Esophagus squamous epithelium (tissue), 5 donors: ENCODE measurements at regions not wholly inside any gene's neighbourhood (a gene's known extent, or its start where the extent isn't known, plus 50 kb on each side); places are given as distances from the start of the nearest gene placed in this dataset.

Experiments
- DNase-seq: peaks from one replicate; lab custom pipeline; 2025; lab: John Stamatoyannopoulos, UW
- H3K27ac ChIP-seq, 4 donors: fragments of 200-600 bp; sonication (generic); one replicate each; pipeline ENCODE4 v1.5.1; 2016 to 2019; ENCODE audit warnings: mild to moderate bottlenecking in 1 of 4
- H3K27me3 ChIP-seq, 4 donors: fragments of 200-600 bp; sonication (generic); 1 replicate in 3 of 4; 2 replicates in 1 of 4; pipeline versions ENCODE4 v1.5.1 to v1.6.0; 2017 to 2021; ENCODE audit warnings: antibody characterized with exemption in 1 of 4
- H3K36me3 ChIP-seq, 3 donors: fragments of 200-600 bp; sonication (generic); one replicate each; pipeline ENCODE4 v1.5.1; 2016 to 2019
- H3K4me1 ChIP-seq, 3 donors: fragments of 200-600 bp; sonication (generic); one replicate each; pipeline ENCODE4 v1.5.1; 2017 to 2019
- H3K4me3 ChIP-seq, 4 donors: fragments of 200-600 bp; sonication (generic); 1 replicate in 3 of 4; 2 replicates in 1 of 4; pipeline ENCODE4 v1.5.1; 2016 to 2019; ENCODE audit warnings: mild to moderate bottlenecking in 2 of 4, moderate library complexity in 1 of 4
- H3K9me3 ChIP-seq, 3 donors: fragments of 200-600 bp; sonication (generic); one replicate each; pipeline ENCODE4 v1.5.1; 2016 to 2019
- POLR2A ChIP-seq, 4 donors: fragments of 450-650 bp; IDR thresholded peaks; one replicate each; pipeline ENCODE4 v1.6.1; 2017; ENCODE audit warnings: antibody characterized with exemption in 4 of 4, mild to moderate bottlenecking in 4 of 4, moderate library complexity in 3 of 4
- WGBS, 2 donors: methylation state at CpG; one replicate each; pipeline ENCODE4 v1.1.5; 2018; 5-methylcytosine and 5-hydroxymethylcytosine counted together
- intact Hi-C: fragments of 100-400 bp; cut with DNase I; formaldehyde crosslinking; loops from one replicate; pipeline ENCODE4 v1.15.0; 2022
- TF ChIP-seq, protein P1 (sequence below), 6 experiments: fragments of 450-650 bp in 4 of 6; fragments of 200-600 bp in 2 of 6; sonication (generic) in 2 of 6; IDR thresholded peaks; one replicate each; pipeline ENCODE4 v1.5.1; 2016 to 2019; ENCODE audit warnings: antibody characterized with exemption in 6 of 6, mild to moderate bottlenecking in 4 of 6, moderate library complexity in 4 of 6
- donor health status: DM: yes; HTN: yes; CAD: no.

DNA sequence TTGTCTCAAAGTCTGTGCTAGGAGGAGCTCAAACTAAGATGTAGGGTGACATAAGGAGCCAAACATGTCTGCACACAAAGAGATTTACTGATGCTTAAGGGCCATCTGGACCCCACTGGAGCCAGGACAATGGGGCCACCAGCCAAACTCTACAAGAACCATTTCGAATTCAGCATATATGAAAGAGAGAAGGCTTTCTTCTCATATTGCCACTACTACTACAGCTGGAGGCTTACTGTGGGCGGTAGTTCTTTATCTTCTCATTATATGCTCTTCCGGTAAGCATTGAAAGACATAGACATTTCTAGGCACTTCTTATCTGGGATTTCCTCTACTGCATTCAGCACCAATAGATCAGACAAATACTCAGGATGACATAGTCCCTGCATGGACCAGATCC lies 404.4 kb upstream of the PROK2 start:
- H3K36me3 ChIP-seq: no peaks in the 10 kb centered on the region
- peaks cover 0 to 8% (median 4%) of the 10 kb centered on the region in 3 donors for H3K4me1 ChIP-seq
- TF ChIP-seq, protein P1, sequence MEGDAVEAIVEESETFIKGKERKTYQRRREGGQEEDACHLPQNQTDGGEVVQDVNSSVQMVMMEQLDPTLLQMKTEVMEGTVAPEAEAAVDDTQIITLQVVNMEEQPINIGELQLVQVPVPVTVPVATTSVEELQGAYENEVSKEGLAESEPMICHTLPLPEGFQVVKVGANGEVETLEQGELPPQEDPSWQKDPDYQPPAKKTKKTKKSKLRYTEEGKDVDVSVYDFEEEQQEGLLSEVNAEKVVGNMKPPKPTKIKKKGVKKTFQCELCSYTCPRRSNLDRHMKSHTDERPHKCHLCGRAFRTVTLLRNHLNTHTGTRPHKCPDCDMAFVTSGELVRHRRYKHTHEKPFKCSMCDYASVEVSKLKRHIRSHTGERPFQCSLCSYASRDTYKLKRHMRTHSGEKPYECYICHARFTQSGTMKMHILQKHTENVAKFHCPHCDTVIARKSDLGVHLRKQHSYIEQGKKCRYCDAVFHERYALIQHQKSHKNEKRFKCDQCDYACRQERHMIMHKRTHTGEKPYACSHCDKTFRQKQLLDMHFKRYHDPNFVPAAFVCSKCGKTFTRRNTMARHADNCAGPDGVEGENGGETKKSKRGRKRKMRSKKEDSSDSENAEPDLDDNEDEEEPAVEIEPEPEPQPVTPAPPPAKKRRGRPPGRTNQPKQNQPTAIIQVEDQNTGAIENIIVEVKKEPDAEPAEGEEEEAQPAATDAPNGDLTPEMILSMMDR (IDR thresholded peaks at IDR 0.05): no peak
- no peak for TF ChIP-seq POLR2A (IDR thresholded peaks at IDR 0.05)
- 83 to 90% methylated on average over 3 of the region's 3 CpGs for WGBS, 2 donors
- peaks cover 0 to 7% (median 0%) of the 10 kb centered on the region in 3 donors for H3K9me3 ChIP-seq
- H3K4me3 ChIP-seq: no peak overlapping the region
- intact Hi-C loops: no loop called here
- DNase-seq: no peak
- H3K27me3 ChIP-seq: no peaks in the 10 kb centered on the region
- no peak overlapping the region for H3K27ac ChIP-seq

DNA sequence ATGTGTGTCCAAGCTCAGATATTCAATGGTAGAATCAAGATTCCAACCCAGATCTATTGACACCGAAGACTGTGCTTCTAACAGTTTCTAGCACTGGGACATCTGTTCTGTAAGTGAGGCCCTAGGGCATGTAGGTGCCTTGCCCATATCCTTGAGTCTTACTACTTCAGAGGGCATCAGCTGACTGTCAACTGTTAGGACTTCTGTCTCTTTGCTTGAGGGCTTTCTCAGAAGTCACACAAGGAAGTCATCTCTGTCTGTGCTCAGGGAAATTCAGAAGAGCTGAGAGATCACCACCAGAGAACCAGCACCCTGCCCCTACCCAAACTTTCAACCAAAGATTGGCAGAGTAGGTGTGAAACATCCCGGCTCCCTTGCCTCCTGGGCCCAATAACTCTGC lies 403.6 kb upstream of the PROK2 start:
- intact Hi-C loops: no loop called here
- no peak for TF ChIP-seq POLR2A (IDR thresholded peaks at IDR 0.05)
- TF ChIP-seq, protein P1 (IDR thresholded peaks at IDR 0.05): no peak
- 90 to 95% methylated on average over 2 of the region's 2 CpGs for WGBS, 2 donors
- Histone ChIP-seq H3K27ac (no peak overlapping the region), H3K27me3 (no peaks in the 10 kb centered on the region), H3K4me3 (no peak overlapping the region), H3K4me1 (peaks cover 0 to 8% (median 4%) of the 10 kb centered on the region in 3 donors), H3K9me3 (peaks cover 0 to 7% (median 0%) of the 10 kb centered on the region in 3 donors), H3K36me3 (no peaks in the 10 kb centered on the region)
- no peak for DNase-seq

DNA sequence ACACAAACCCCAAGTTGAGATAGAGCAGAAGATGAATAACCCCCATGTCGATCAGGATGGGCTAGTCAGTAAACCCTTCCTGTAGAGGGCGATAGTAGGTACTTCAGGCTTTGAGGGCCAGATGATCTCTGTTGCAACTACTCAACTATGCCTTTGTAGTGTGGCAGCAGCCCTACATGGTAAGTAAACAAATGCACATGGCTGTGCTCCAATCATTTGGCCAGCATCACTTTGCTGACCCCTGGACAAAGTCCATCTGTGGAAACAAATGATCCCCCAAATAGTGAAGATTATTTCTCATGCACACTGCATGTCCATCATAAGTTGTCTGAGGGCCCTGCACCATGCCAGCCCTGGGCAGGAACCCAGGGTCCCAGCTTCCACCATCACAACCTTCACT lies 402.2 kb upstream of the PROK2 start:
- H3K4me3 ChIP-seq: no peak overlapping the region
- DNase-seq: no peak
- WGBS, 2 donors: 71 to 88% methylated on average over 2 of the region's 2 CpGs

DNA sequence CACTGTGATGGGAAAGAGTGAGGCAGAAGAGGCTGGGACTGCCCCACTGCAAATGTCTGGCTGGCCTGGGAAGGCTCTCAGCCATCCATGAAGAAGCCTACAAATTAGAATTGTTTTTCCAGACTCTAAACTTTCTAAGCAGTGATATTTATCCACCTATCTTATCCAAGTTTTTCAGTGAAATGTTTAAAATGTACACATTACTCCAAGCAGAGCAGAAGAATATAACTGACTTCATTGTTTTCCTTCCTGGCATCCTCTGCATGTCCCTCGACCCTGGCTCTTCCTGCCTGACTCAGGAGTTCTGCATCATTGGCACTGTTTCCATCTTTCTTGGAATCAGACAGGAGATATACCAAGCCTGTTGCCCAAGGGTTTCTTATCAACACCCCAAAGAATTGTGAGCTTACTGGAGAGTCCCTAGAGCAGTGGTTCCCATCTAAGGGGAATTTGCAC lies 401.5 kb upstream of the PROK2 start:
- Histone ChIP-seq H3K4me3 (no peak overlapping the region), H3K4me1 (peaks cover 0 to 8% (median 4%) of the 10 kb centered on the region in 3 donors), H3K9me3 (no peaks in the 10 kb centered on the region), H3K27me3 (no peaks in the 10 kb centered on the region), H3K36me3 (no peaks in the 10 kb centered on the region), H3K27ac (no peak overlapping the region)
- intact Hi-C loops: no loop called here
- WGBS, 2 donors: 0 to 8% methylated on average over 1 of the region's 1 CpG
- TF ChIP-seq, protein P1 (IDR thresholded peaks at IDR 0.05): no peak
- TF ChIP-seq POLR2A (IDR thresholded peaks at IDR 0.05): no peak
- no peak for DNase-seq

More for the DNA sequence above, 402.2 kb upstream of the PROK2 start:
- H3K9me3 ChIP-seq: peaks cover 0 to under 1% (median 0%) of the 10 kb centered on the region in 3 donors
- H3K27me3 ChIP-seq: no peaks in the 10 kb centered on the region
- H3K4me1 ChIP-seq: peaks cover 0 to 8% (median 4%) of the 10 kb centered on the region in 3 donors
- TF ChIP-seq, protein P1 (IDR thresholded peaks at IDR 0.05): no peak
- no peak for TF ChIP-seq POLR2A (IDR thresholded peaks at IDR 0.05)
- no peak overlapping the region for H3K27ac ChIP-seq
- H3K36me3 ChIP-seq: no peaks in the 10 kb centered on the region
- intact Hi-C loops: no loop called here

DNA sequence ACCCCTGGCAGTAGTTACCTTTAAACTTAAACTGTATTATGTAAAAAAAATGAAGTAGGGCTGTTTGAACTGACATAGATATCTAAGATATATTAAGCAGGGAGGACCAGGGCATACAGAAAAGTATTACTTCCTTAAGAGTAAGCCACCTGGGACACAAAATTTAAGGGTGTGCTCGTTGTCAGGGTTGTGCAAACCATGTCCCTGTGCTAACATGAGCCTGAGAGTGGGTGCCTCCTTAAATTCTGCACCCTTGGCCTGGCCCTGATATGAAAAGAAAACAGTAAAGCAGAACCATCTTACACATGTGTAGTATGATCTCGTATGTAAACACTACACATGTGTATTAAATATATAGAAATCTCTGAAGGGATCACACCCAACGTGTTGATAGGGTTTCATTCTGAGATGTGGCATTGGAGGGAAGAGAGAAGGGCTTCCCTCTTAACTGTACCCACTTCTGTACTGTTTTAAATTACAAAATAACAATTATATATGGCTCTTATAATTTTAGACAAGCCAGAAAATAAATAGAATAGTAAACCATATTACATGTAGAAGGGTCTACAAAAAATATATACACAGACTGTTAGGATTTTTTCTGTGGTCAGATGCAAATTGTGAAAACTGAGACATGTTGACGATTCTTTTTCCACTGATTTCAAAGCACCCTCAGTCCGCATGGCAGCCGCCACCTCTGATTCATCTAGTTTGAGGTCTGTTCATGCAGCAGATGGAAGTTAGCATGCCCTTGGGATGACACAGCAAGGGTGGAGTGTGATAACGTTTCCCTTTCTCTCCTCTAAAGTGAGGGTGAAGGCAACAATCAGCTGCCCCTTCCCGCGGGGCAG lies 400.8 kb upstream of the PROK2 start:
- no peak for TF ChIP-seq POLR2A (IDR thresholded peaks at IDR 0.05)
- TF ChIP-seq, protein P1 (IDR thresholded peaks at IDR 0.05): no peak
- Histone ChIP-seq H3K36me3 (no peaks in the 10 kb centered on the region), H3K27me3 (no peaks in the 10 kb centered on the region), H3K4me3 (no peak overlapping the region), H3K27ac (no peak overlapping the region), H3K9me3 (no peaks in the 10 kb centered on the region), H3K4me1 (peaks cover 0 to 8% (median 4%) of the 10 kb centered on the region in 3 donors)
- WGBS, 2 donors: 34 to 40% methylated on average over 9 of the region's 9 CpGs
- DNase-seq: no peak
- intact Hi-C loops: no loop called here
